H1 (cell line): ENCODE measurements at regions not wholly inside any gene's neighbourhood (a gene's known extent, or its start where the extent isn't known, plus 50 kb on each side); places are given as distances from the start of the nearest gene placed in this dataset.

Source experiments
- ATF3 ChIP-seq: IDR thresholded peaks from 2 replicates; pipeline ENCODE4 v1.6.1; 2011; ENCODE audit warnings: low read depth, mild to moderate bottlenecking, low read length; ENCODE audit not compliant: insufficient read depth
- BACH1 ChIP-seq: IDR thresholded peaks from 2 replicates; pipeline ENCODE4 v1.6.1; 2012; ENCODE audit warnings: low read length, improper control_type of control experiment
- CHD7 ChIP-seq: fragments of 300-600 bp; sonication (generic); IDR thresholded peaks from 2 replicates; pipeline ENCODE4 v1.7.1; 2012; ENCODE audit warnings: low read length, moderate library complexity, mild to moderate bottlenecking, inconsistent platforms; ENCODE audit not compliant: insufficient replicate concordance
- EGR1 ChIP-seq: IDR thresholded peaks from 2 replicates; pipeline ENCODE4 v1.6.1; 2011; ENCODE audit warnings: low read depth, low read length, borderline replicate concordance
- HDAC6 ChIP-seq: IDR thresholded peaks from one replicate; pipeline ENCODE4 v1.7.1; 2012; ENCODE audit warnings: low read depth, mild to moderate bottlenecking, inconsistent platforms, low read length, moderate library complexity
- MAX ChIP-seq: IDR thresholded peaks from 2 replicates; pipeline ENCODE4 v1.6.1; 2012; ENCODE audit warnings: inconsistent platforms
- NANOG ChIP-seq: IDR thresholded peaks from 2 replicates; pipeline ENCODE4 v1.6.1; 2011; ENCODE audit warnings: low read length, low read depth, mild to moderate bottlenecking, inconsistent platforms; ENCODE audit not compliant: insufficient read depth, poor library complexity, severe bottlenecking
- RXRA ChIP-seq: IDR thresholded peaks from 2 replicates; pipeline ENCODE4 v1.6.1; 2011; ENCODE audit warnings: low read depth, mild to moderate bottlenecking, low read length, moderate library complexity; ENCODE audit not compliant: insufficient read depth
- SIN3A ChIP-seq, 2 experiments: IDR thresholded peaks in 1 of 2; conservative IDR thresholded peaks in 1 of 2; 2 replicates each; pipeline ENCODE4 v1.6.1; 2011 to 2012; ENCODE audit warnings: low read length in 2 of 2, improper control_type of control experiment in 1 of 2, low read depth in 1 of 2, mild to moderate bottlenecking in 1 of 2
- SP2 ChIP-seq: IDR thresholded peaks from 2 replicates; pipeline ENCODE4 v1.6.1; 2012; ENCODE audit warnings: mild to moderate bottlenecking, low read length, inconsistent platforms
- SRF ChIP-seq: IDR thresholded peaks from 2 replicates; pipeline ENCODE4 v1.6.1; 2011; ENCODE audit warnings: mild to moderate bottlenecking, low read depth, low read length, moderate library complexity
- TBP ChIP-seq: IDR thresholded peaks from 2 replicates; pipeline ENCODE4 v1.6.1; 2011; ENCODE audit warnings: low read depth, low read length, improper control_type of control experiment

- TF ChIP-seq CHD7 (no peak), ATF3 (no peak), NANOG (no peak), EGR1 (no peak), SP2 (no peak), MAX (no peak), SIN3A (conservative IDR thresholded peaks at IDR 0.05 in 1 of 2, IDR thresholded peaks at IDR 0.05 in 1 of 2; ENCODE audit: low read depth in 1 of 2, low read length in 2 of 2) (no peak), RXRA (no peak), HDAC6 (no peak), BACH1 (no peak), TBP (no peak), SRF (no peak)
Measured at GRCh38 chr13:59546178-59546577, 617.5 kb downstream of the DIAPH3 start (continued).
